Muscle of leg (tissue), 3 donors: ENCODE measurements at regions not wholly inside any gene's neighbourhood (a gene's known extent, or its start where the extent isn't known, plus 50 kb on each side); places are given as distances from the start of the nearest gene placed in this dataset.

Experiments
- DNase-seq: peaks from one replicate; pipeline ENCODE4 v3.0.0; 2013
- H3K27ac ChIP-seq: one replicate; pipeline ENCODE4 v1.5.1; 2013; ENCODE audit warnings: mild to moderate bottlenecking, low read length, control low read depth
- H3K27me3 ChIP-seq: one replicate; pipeline ENCODE4 v1.6.1; 2013; ENCODE audit warnings: low read length; ENCODE audit not compliant: control insufficient read depth, insufficient read depth
- H3K36me3 ChIP-seq: one replicate; pipeline ENCODE4 v1.6.1; 2013; ENCODE audit warnings: low read length; ENCODE audit not compliant: control insufficient read depth, insufficient read depth
- H3K4me1 ChIP-seq: one replicate; pipeline ENCODE4 v1.6.1; 2013; ENCODE audit warnings: low read length; ENCODE audit not compliant: control insufficient read depth, insufficient read depth
- H3K4me3 ChIP-seq: one replicate; pipeline ENCODE4 v1.5.1; 2013; ENCODE audit warnings: low read length, control low read depth
- H3K9me3 ChIP-seq: replicated peaks from 2 replicates; pipeline ENCODE4 v1.6.1; 2013; ENCODE audit warnings: low read depth, low read length; ENCODE audit not compliant: control insufficient read depth
- WGBS: methylation state at CpG from one replicate; pipeline ENCODE4 v1.1.5; 2013; ENCODE audit warnings: missing lambda C conversion rate; ENCODE audit not compliant: insufficient coverage; 5-methylcytosine and 5-hydroxymethylcytosine counted together

GRCh38 chr9:18043978-18044377 is 430.0 kb upstream of the ADAMTSL1 start:
- H3K36me3 ChIP-seq = no peaks in the 10 kb centered on the region
- DNase-seq = no peak
- no peaks in the 10 kb centered on the region for H3K4me1 ChIP-seq
- H3K27ac ChIP-seq = no peak overlapping the region
- WGBS = no CpG with 5 or more reads among the region's 1 CpG
- H3K9me3 ChIP-seq = no peaks in the 10 kb centered on the region
- H3K27me3 ChIP-seq = no peaks in the 10 kb centered on the region
- H3K4me3 ChIP-seq = no peak overlapping the region

- H3K9me3 ChIP-seq = no peaks in the 10 kb centered on the region
- no peak for DNase-seq
Observed at GRCh38 chr9:18045326-18045725, 428.6 kb upstream of the ADAMTSL1 start.

GRCh38 chr9:18046068-18046467 is 427.9 kb upstream of the ADAMTSL1 start:
- DNase-seq = no peak
- no peaks in the 10 kb centered on the region for H3K9me3 ChIP-seq
- 80% methylated on average over 1 of the region's 1 CpG for WGBS
- H3K36me3 ChIP-seq = no peaks in the 10 kb centered on the region
- no peak overlapping the region for H3K4me3 ChIP-seq
- H3K4me1 ChIP-seq = no peaks in the 10 kb centered on the region
- no peaks in the 10 kb centered on the region for H3K27me3 ChIP-seq
- no peak overlapping the region for H3K27ac ChIP-seq

More at GRCh38 chr9:18045326-18045725, 428.6 kb upstream of the ADAMTSL1 start:
- no peak overlapping the region for H3K27ac ChIP-seq
- no peak overlapping the region for H3K4me3 ChIP-seq
- H3K27me3 ChIP-seq = no peaks in the 10 kb centered on the region
- H3K4me1 ChIP-seq = no peaks in the 10 kb centered on the region
- no CpG with 5 or more reads among the region's 1 CpG for WGBS
- H3K36me3 ChIP-seq = no peaks in the 10 kb centered on the region

GRCh38 chr9:18051638-18052037 is 422.3 kb upstream of the ADAMTSL1 start:
- 80% methylated on average over 1 of the region's 2 CpGs for WGBS

GRCh38 chr9:18052060-18052459 is 421.9 kb upstream of the ADAMTSL1 start:
- H3K4me3 ChIP-seq = no peak overlapping the region
- no peaks in the 10 kb centered on the region for H3K9me3 ChIP-seq
- no peak overlapping the region for H3K27ac ChIP-seq
- H3K36me3 ChIP-seq = no peaks in the 10 kb centered on the region
- no peaks in the 10 kb centered on the region for H3K27me3 ChIP-seq
- no peaks in the 10 kb centered on the region for H3K4me1 ChIP-seq
- no peak for DNase-seq

More at GRCh38 chr9:18051638-18052037, 422.3 kb upstream of the ADAMTSL1 start:
- no peaks in the 10 kb centered on the region for H3K36me3 ChIP-seq
- no peak overlapping the region for H3K27ac ChIP-seq
- H3K9me3 ChIP-seq = no peaks in the 10 kb centered on the region
- no peaks in the 10 kb centered on the region for H3K4me1 ChIP-seq
- no peaks in the 10 kb centered on the region for H3K27me3 ChIP-seq
- no peak for DNase-seq
- no peak overlapping the region for H3K4me3 ChIP-seq

- WGBS = 64% methylated on average over 2 of the region's 8 CpGs
Observed at GRCh38 chr9:18056269-18056992, 417.5 kb upstream of the ADAMTSL1 start.

GRCh38 chr9:18056993-18057369 is 417.0 kb upstream of the ADAMTSL1 start:
- H3K4me3 ChIP-seq = no peak overlapping the region
- H3K27ac ChIP-seq = no peak overlapping the region
- no peaks in the 10 kb centered on the region for H3K36me3 ChIP-seq
- no CpG with 5 or more reads among the region's 4 CpGs for WGBS
- no peaks in the 10 kb centered on the region for H3K9me3 ChIP-seq
- no peak for DNase-seq
- no peaks in the 10 kb centered on the region for H3K27me3 ChIP-seq
- no peaks in the 10 kb centered on the region for H3K4me1 ChIP-seq

More at GRCh38 chr9:18056269-18056992, 417.5 kb upstream of the ADAMTSL1 start:
- no peaks in the 10 kb centered on the region for H3K9me3 ChIP-seq
- no peaks in the 10 kb centered on the region for H3K4me1 ChIP-seq
- H3K27ac ChIP-seq = no peak overlapping the region
- no peaks in the 10 kb centered on the region for H3K36me3 ChIP-seq
- no peak overlapping the region for H3K4me3 ChIP-seq
- no peaks in the 10 kb centered on the region for H3K27me3 ChIP-seq
- no peak for DNase-seq

GRCh38 chr9:18058564-18059442 is 415.1 kb upstream of the ADAMTSL1 start:
- Histone ChIP-seq H3K27me3 (no peaks in the 10 kb centered on the region), H3K9me3 (no peaks in the 10 kb centered on the region), H3K4me1 (peaks cover 5% of the 10 kb centered on the region), H3K36me3 (no peaks in the 10 kb centered on the region), H3K27ac (no peak overlapping the region), H3K4me3 (no peak overlapping the region)
- DNase-seq = no peak
- 83% methylated on average over 2 of the region's 3 CpGs for WGBS

- WGBS = no CpG with 5 or more reads among the region's 1 CpG
- Histone ChIP-seq H3K4me1 (peaks cover 5% of the 10 kb centered on the region), H3K27ac (no peak overlapping the region), H3K9me3 (no peaks in the 10 kb centered on the region), H3K4me3 (no peak overlapping the region), H3K36me3 (no peaks in the 10 kb centered on the region), H3K27me3 (no peaks in the 10 kb centered on the region)
- no peak for DNase-seq
Observed at GRCh38 chr9:18059447-18059846, 414.5 kb upstream of the ADAMTSL1 start.

GRCh38 chr9:18060269-18060934 is 413.6 kb upstream of the ADAMTSL1 start:
- WGBS = no CpG with 5 or more reads among the region's 3 CpGs
- H3K4me1 ChIP-seq = peaks cover 5% of the 10 kb centered on the region
- no peaks in the 10 kb centered on the region for H3K27me3 ChIP-seq
- no peaks in the 10 kb centered on the region for H3K36me3 ChIP-seq
- no peaks in the 10 kb centered on the region for H3K9me3 ChIP-seq
- DNase-seq = no peak
- no peak overlapping the region for H3K4me3 ChIP-seq
- no peak overlapping the region for H3K27ac ChIP-seq
